Panc1 (cell line): ENCODE measurements at regions not wholly inside any gene's neighbourhood (a gene's known extent, or its start where the extent isn't known, plus 50 kb on each side); places are given as distances from the start of the nearest gene placed in this dataset.

Experiments
- ATAC-seq: fragments of 200-7000 bp; cut with Tn5 transposase; 2 replicates; pipeline ENCODE4 v1.9.1; 2020; ENCODE audit warnings: mild to moderate bottlenecking, moderate library complexity
- BruUV-seq: library from RNA; stranded (reverse); fragments of 400-500 nt; replicated peaks from 2 replicates; lab custom pipeline; 2021; lab: Mats Ljungman, UMichigan
- CTCF ChIA-PET: fragments of 300-600 bp; sonication (Branson Sonifier 250); formaldehyde crosslinking; loops from one replicate; lab custom pipeline; 2022; ENCODE audit warnings: antibody characterized with exemption; lab: Charles Lee
- POLR2A ChIA-PET: fragments of 300-600 bp; sonication (Branson Sonifier 250); formaldehyde crosslinking; loops from one replicate; lab custom pipeline; 2022; ENCODE audit warnings: antibody characterized with exemption; lab: Charles Lee
- DNase-seq: peaks from one replicate; pipeline ENCODE4 v3.0.0-alpha.2; 2010; ENCODE audit warnings: low read depth, low spot score
- H3K27ac ChIP-seq: 2 replicates; pipeline ENCODE4 v1.5.1; 2011; ENCODE audit warnings: mild to moderate bottlenecking, low read length, inconsistent platforms
- H3K27me3 ChIP-seq: fragments of 200-500 bp; sonication (Bioruptor generic); 2 replicates; pipeline ENCODE4 v1.6.0; 2014; ENCODE audit warnings: low read length, inconsistent platforms; ENCODE audit not compliant: control insufficient read depth, insufficient read depth
- H3K36me3 ChIP-seq: fragments of 200-500 bp; sonication (Bioruptor generic); 2 replicates; pipeline ENCODE4 v1.5.1; 2014; ENCODE audit warnings: inconsistent platforms, mild to moderate bottlenecking, low read length, moderate library complexity; ENCODE audit not compliant: control insufficient read depth, insufficient read depth
- H3K4me1 ChIP-seq: 2 replicates; pipeline ENCODE4 v1.5.1; 2011; ENCODE audit warnings: inconsistent platforms, mild to moderate bottlenecking, low read length, moderate library complexity; ENCODE audit not compliant: control insufficient read depth, insufficient read depth
- H3K4me3 ChIP-seq, 2 experiments: 2 replicates each; pipeline ENCODE4 v1.5.1; 2011 to 2012; ENCODE audit warnings: low read depth in 2 of 2, low read length in 2 of 2, mild to moderate bottlenecking in 2 of 2, inconsistent platforms in 1 of 2, moderate library complexity in 1 of 2
- H3K9me3 ChIP-seq: fragments of 200-500 bp; sonication (Bioruptor generic); 2 replicates; pipeline ENCODE4 v1.5.1; 2014; ENCODE audit warnings: low read depth, mild to moderate bottlenecking, inconsistent platforms, low read length, moderate library complexity; ENCODE audit not compliant: control insufficient read depth, insufficient read depth
- CTCF ChIP-seq: fragments of 450-650 bp; IDR thresholded peaks from 2 replicates; pipeline ENCODE4 v1.5.1; 2017; ENCODE audit warnings: mild to moderate bottlenecking
- POLR2AphosphoS5 ChIP-seq: IDR thresholded peaks from 2 replicates; pipeline ENCODE4 v1.6.1; 2012; ENCODE audit warnings: mild to moderate bottlenecking, low read depth, low read length, moderate library complexity
- REST ChIP-seq, 2 experiments: IDR thresholded peaks; 2 replicates each; pipeline ENCODE4 v1.6.1; 2011 to 2012; ENCODE audit warnings: low read depth in 2 of 2, control low read depth in 1 of 2, low read length in 1 of 2, mild to moderate bottlenecking in 1 of 2, moderate library complexity in 1 of 2; ENCODE audit not compliant: insufficient read depth in 1 of 2
- SIN3A ChIP-seq: IDR thresholded peaks from 2 replicates; pipeline ENCODE4 v1.6.1; 2012; ENCODE audit warnings: low read depth, mild to moderate bottlenecking, low read length, moderate library complexity, borderline replicate concordance; ENCODE audit not compliant: insufficient read depth
- TCF7L2 ChIP-seq: IDR thresholded peaks from 2 replicates; pipeline ENCODE4 v1.6.1; 2011; ENCODE audit warnings: mild to moderate bottlenecking, low read depth, low read length, inconsistent platforms
- in situ Hi-C: cut with HindIII; loops from 2 replicates; pipeline ENCODE4 v1.10.0; 2016; ENCODE audit warnings: low sequenced_read_pairs, low pct_unique_long_range_greater_than_20kb
- intact Hi-C: fragments of 100-400 bp; cut with micrococcal nuclease; formaldehyde crosslinking; loops from one replicate; pipeline ENCODE4 v1.10.0; 2022; ENCODE audit not compliant: unreplicated experiment

- intact Hi-C loops = loop anchor here (2.0 to 5.0 kb wide), 3 partner anchors 350 to 626 kb away; no protein-coding TSS in a partner anchor
- POLR2A ChIA-PET = no interaction called here
Measured at GRCh38 chr1:233440951-233441401, 113.5 kb downstream of the MAP3K21 start.

GRCh38 chr1:233442026-233442780 lies 114.7 kb downstream of the MAP3K21 start:
- no peak overlapping the region for H3K4me3 ChIP-seq
- intact Hi-C loops = loop anchor here (5.0 kb wide), 1 partner anchor 465 kb away; no protein-coding TSS in a partner anchor
- in situ Hi-C loops = no loop called here
- no peak for TF ChIP-seq TCF7L2
- TF ChIP-seq CTCF = no peak
- no peak for TF ChIP-seq REST (IDR thresholded peaks at IDR 0.05; ENCODE audit: insufficient read depth in 1 of 2, low read depth in 2 of 2, low read length in 1 of 2)
- TF ChIP-seq POLR2AphosphoS5 = no peak
- TF ChIP-seq SIN3A = no peak
- H3K36me3 ChIP-seq = no peaks in the 10 kb centered on the region
- ChIA-PET CTCF (interaction anchor here (0.7 kb wide), 2 partner anchors 30 to 349 kb away, joined by 3 to 11 read pairs; no protein-coding TSS in a partner anchor), POLR2A (no interaction called here)
- no peak for ATAC-seq
- H3K9me3 ChIP-seq = no peaks in the 10 kb centered on the region
- H3K27ac ChIP-seq = no peak overlapping the region
- DNase-seq = no peak
- no TSS peak for BruUV-seq
- H3K4me1 ChIP-seq = no peaks in the 10 kb centered on the region
- peaks cover 10% of the 10 kb centered on the region; the same call in 1 of the 2 replicates for H3K27me3 ChIP-seq

More at GRCh38 chr1:233440951-233441401, 113.5 kb downstream of the MAP3K21 start:
- no TSS peak for BruUV-seq
- no peaks in the 10 kb centered on the region for H3K9me3 ChIP-seq
- in situ Hi-C loops = no loop called here
- no peaks in the 10 kb centered on the region for H3K4me1 ChIP-seq
- H3K27me3 ChIP-seq = peaks cover 10% of the 10 kb centered on the region; the same call in 1 of the 2 replicates
- H3K27ac ChIP-seq = no peak overlapping the region
- TF ChIP-seq CTCF (peak; percentile 77), SIN3A (no peak)
- CTCF ChIA-PET = interaction anchor here (0.6 to 1.3 kb wide), 5 partner anchors 349 to 671 kb away, joined by 3 to 7 read pairs (median 4); partner anchors contain the start of gene SLC35F3
- DNase-seq (peak; percentile 38), ATAC-seq (peak; percentile 84)
- H3K36me3 ChIP-seq = no peaks in the 10 kb centered on the region
- no peak overlapping the region for H3K4me3 ChIP-seq
